PC-9 (cell line): ENCODE measurements at regions not wholly inside any gene's neighbourhood (a gene's known extent, or its start where the extent isn't known, plus 50 kb on each side); places are given as distances from the start of the nearest gene placed in this dataset.

Experiments
- CTCF ChIP-seq: fragments of 200-600 bp; sonication (generic); conservative IDR thresholded peaks from 2 replicates; pipeline ENCODE4 v1.6.1; 2017; ENCODE audit warnings: mixed run types, antibody characterized with exemption, mild to moderate bottlenecking, moderate library complexity
- EZH2 ChIP-seq: fragments of 200-600 bp; sonication (generic); IDR thresholded peaks from 2 replicates; pipeline ENCODE4 v1.8.0; 2017; ENCODE audit warnings: antibody characterized with exemption, low read depth

- TF ChIP-seq CTCF: no peak
- TF ChIP-seq EZH2: no peak
These were observed 223.0 kb downstream of the ICOS start for GRCh38 chr2:204159526-204159925.
